ENCODE measurements at regions not wholly inside any gene's neighbourhood (a gene's known extent, or its start where the extent isn't known, plus 50 kb on each side); places are given as distances from the start of the nearest gene placed in this dataset.
"Not testable (repeated sequence)": the region's sequence is repeated elsewhere in the genome, so short reads cannot be mapped to it uniquely, and the experiment has no call there.

- TF ChIP-seq ZFX (IDR thresholded peaks at IDR 0.05) (no peak), CTCF (conservative IDR thresholded peaks at IDR 0.05) (no peak)
- H3K27ac ChIP-seq = no peak overlapping the region
These were observed 74.6 kb downstream of the CAMK2N1 start for GRCh38 chr1:20411196-20411980.

GRCh38 chr1:20410503-20410902 is 75.5 kb downstream of the CAMK2N1 start:
- TF ChIP-seq ZFX (IDR thresholded peaks at IDR 0.05) (no peak), CTCF (conservative IDR thresholded peaks at IDR 0.05) (no peak)
- H3K27ac ChIP-seq = no peak overlapping the region

GRCh38 chr1:20409971-20410370 is 76.0 kb downstream of the CAMK2N1 start:
- no peak overlapping the region for H3K27ac ChIP-seq
- TF ChIP-seq ZFX (IDR thresholded peaks at IDR 0.05) = no peak
- TF ChIP-seq CTCF (conservative IDR thresholded peaks at IDR 0.05) = no peak

- no peak for TF ChIP-seq CTCF (conservative IDR thresholded peaks at IDR 0.05)
- no peak for TF ChIP-seq ZFX (IDR thresholded peaks at IDR 0.05)
- no peak overlapping the region for H3K27ac ChIP-seq
These were observed 77.0 kb downstream of the CAMK2N1 start for GRCh38 chr1:20409012-20409411.

- not testable (repeated sequence) for H3K27ac ChIP-seq
These were observed 77.8 kb downstream of the CAMK2N1 start for GRCh38 chr1:20408133-20408650.

- TF ChIP-seq ZFX (IDR thresholded peaks at IDR 0.05) (no peak), CTCF (conservative IDR thresholded peaks at IDR 0.05) (no peak)
- H3K27ac ChIP-seq = no peak overlapping the region
These were observed 80.0 kb downstream of the CAMK2N1 start for GRCh38 chr1:20405893-20406604.

GRCh38 chr1:20405051-20405754 is 80.8 kb downstream of the CAMK2N1 start:
- TF ChIP-seq CTCF (conservative IDR thresholded peaks at IDR 0.05) = no peak
- TF ChIP-seq ZFX (IDR thresholded peaks at IDR 0.05) = no peak
- no peak overlapping the region for H3K27ac ChIP-seq
